Hepatocyte (in vitro differentiated cells): ENCODE measurements at regions not wholly inside any gene's neighbourhood (a gene's known extent, or its start where the extent isn't known, plus 50 kb on each side); places are given as distances from the start of the nearest gene placed in this dataset.

Experiments used
- DNase-seq: peaks from one replicate; pipeline ENCODE4 v3.0.0-alpha.2; 2016; ENCODE audit warnings: low spot score
- H2AFZ ChIP-seq: fragments of 200-600 bp; sonication (generic); 2 replicates; pipeline ENCODE4 v1.6.0; 2016; ENCODE audit warnings: antibody characterized with exemption, mild to moderate bottlenecking
- H3K27ac ChIP-seq: fragments of 200-600 bp; sonication (generic); 2 replicates; pipeline ENCODE4 v1.5.1; 2016; ENCODE audit warnings: mild to moderate bottlenecking
- H3K27me3 ChIP-seq: fragments of 200-600 bp; sonication (generic); 2 replicates; pipeline ENCODE4 v1.6.1; 2016
- H3K36me3 ChIP-seq: fragments of 200-600 bp; sonication (generic); replicated peaks from 2 replicates; pipeline ENCODE4 v1.5.1; 2016; ENCODE audit warnings: low read depth; ENCODE audit not compliant: insufficient read depth
- H3K4me1 ChIP-seq: fragments of 200-600 bp; sonication (generic); 2 replicates; pipeline ENCODE4 v1.5.1; 2016; ENCODE audit warnings: mild to moderate bottlenecking, moderate library complexity; ENCODE audit not compliant: insufficient read depth
- H3K4me2 ChIP-seq: fragments of 200-600 bp; sonication (generic); 2 replicates; pipeline ENCODE4 v1.6.0; 2016
- H3K4me3 ChIP-seq: fragments of 200-600 bp; sonication (generic); 2 replicates; pipeline ENCODE4 v1.5.1; 2016; ENCODE audit warnings: mild to moderate bottlenecking
- H3K79me2 ChIP-seq: fragments of 200-600 bp; sonication (generic); 2 replicates; pipeline ENCODE4 v1.6.0; 2017; ENCODE audit warnings: mild to moderate bottlenecking
- H3K9me2 ChIP-seq: fragments of 200-600 bp; sonication (generic); replicated peaks from 2 replicates; pipeline ENCODE4 v1.6.0; 2017; ENCODE audit warnings: mild to moderate bottlenecking; ENCODE audit not compliant: insufficient read depth
- H3K9me3 ChIP-seq: fragments of 200-600 bp; sonication (generic); 2 replicates; pipeline ENCODE4 v1.5.1; 2016; ENCODE audit warnings: low read depth, mild to moderate bottlenecking
- H4K20me1 ChIP-seq: fragments of 200-600 bp; sonication (generic); 2 replicates; pipeline ENCODE4 v1.6.0; 2016; ENCODE audit warnings: mild to moderate bottlenecking; ENCODE audit not compliant: insufficient read depth, poor library complexity, severe bottlenecking
- CTCF ChIP-seq: fragments of 200-600 bp; sonication (generic); IDR thresholded peaks from 2 replicates; pipeline ENCODE4 v1.5.1; 2016; ENCODE audit warnings: antibody characterized with exemption, mild to moderate bottlenecking; ENCODE audit not compliant: poor library complexity
- EZH2 ChIP-seq: fragments of 200-600 bp; sonication (generic); IDR thresholded peaks from 2 replicates; pipeline ENCODE4 v1.6.1; 2016; ENCODE audit warnings: antibody characterized with exemption, mild to moderate bottlenecking, borderline replicate concordance
- EZH2phosphoT487 ChIP-seq: fragments of 200-600 bp; sonication (generic); IDR thresholded peaks from one replicate; pipeline ENCODE4 v1.6.1; 2018; ENCODE audit warnings: antibody characterized with exemption, mild to moderate bottlenecking, low read depth, moderate library complexity; ENCODE audit not compliant: unreplicated experiment, severe bottlenecking
- WGBS: methylation state at CpG from one replicate; pipeline ENCODE4 v1.1.6; 2016; ENCODE audit warnings: low lambda C conversion rate; ENCODE audit errors: missing lambda C conversion rate; 5-methylcytosine and 5-hydroxymethylcytosine counted together

GRCh38 chr9:120066315-120066714 is 513.7 kb downstream of the CDK5RAP2 start:
- 84% methylated on average over 3 of the region's 3 CpGs for WGBS

GRCh38 chr9:120065151-120065550 is 514.8 kb downstream of the CDK5RAP2 start:
- Histone ChIP-seq H3K36me3 (no peaks in the 10 kb centered on the region), H3K27ac (no peak overlapping the region), H4K20me1 (no peaks in the 10 kb centered on the region), H3K79me2 (no peaks in the 10 kb centered on the region), H3K4me1 (no peaks in the 10 kb centered on the region), H3K4me3 (no peak overlapping the region), H3K4me2 (no peak overlapping the region), H3K9me3 (no peaks in the 10 kb centered on the region), H3K27me3 (no peaks in the 10 kb centered on the region), H3K9me2 (no peaks in the 10 kb centered on the region), H2AFZ (no peak overlapping the region)
- 67% methylated on average over 4 of the region's 4 CpGs for WGBS
- no peak for TF ChIP-seq EZH2phosphoT487
- no peak for TF ChIP-seq CTCF
- no peak for TF ChIP-seq EZH2
- DNase-seq: no peak

More at GRCh38 chr9:120066315-120066714, 513.7 kb downstream of the CDK5RAP2 start:
- TF ChIP-seq EZH2 (no peak), CTCF (no peak), EZH2phosphoT487 (no peak)
- Histone ChIP-seq H3K9me3 (no peaks in the 10 kb centered on the region), H3K9me2 (no peaks in the 10 kb centered on the region), H3K4me1 (no peaks in the 10 kb centered on the region), H3K79me2 (no peaks in the 10 kb centered on the region), H3K27me3 (no peaks in the 10 kb centered on the region), H3K4me3 (no peak overlapping the region), H3K4me2 (no peak overlapping the region), H4K20me1 (no peaks in the 10 kb centered on the region), H2AFZ (no peak overlapping the region), H3K27ac (no peak overlapping the region), H3K36me3 (no peaks in the 10 kb centered on the region)
- DNase-seq: no peak

- Histone ChIP-seq H3K27me3 (no peaks in the 10 kb centered on the region), H3K4me2 (no peak overlapping the region), H2AFZ (no peak overlapping the region), H3K27ac (no peak overlapping the region), H3K9me3 (no peaks in the 10 kb centered on the region), H3K36me3 (no peaks in the 10 kb centered on the region), H3K79me2 (no peaks in the 10 kb centered on the region), H3K4me1 (no peaks in the 10 kb centered on the region), H4K20me1 (no peaks in the 10 kb centered on the region), H3K9me2 (no peaks in the 10 kb centered on the region), H3K4me3 (no peak overlapping the region)
- TF ChIP-seq CTCF (no peak), EZH2phosphoT487 (no peak)
- DNase-seq: no peak
- WGBS: 84% methylated on average over 9 of the region's 9 CpGs
These were observed 535.0 kb downstream of the CDK5RAP2 start for GRCh38 chr9:120045011-120045410.

GRCh38 chr9:120043448-120043847 is 536.5 kb downstream of the CDK5RAP2 start:
- Histone ChIP-seq H3K9me3 (no peaks in the 10 kb centered on the region), H3K27me3 (no peaks in the 10 kb centered on the region), H3K27ac (no peak overlapping the region), H3K4me2 (no peak overlapping the region), H3K4me1 (no peaks in the 10 kb centered on the region), H3K79me2 (no peaks in the 10 kb centered on the region), H3K9me2 (no peaks in the 10 kb centered on the region), H3K4me3 (no peak overlapping the region), H2AFZ (no peak overlapping the region), H4K20me1 (no peaks in the 10 kb centered on the region), H3K36me3 (no peaks in the 10 kb centered on the region)
- 80% methylated on average over 7 of the region's 7 CpGs for WGBS
- TF ChIP-seq CTCF (no peak), EZH2 (no peak), EZH2phosphoT487 (no peak)
- DNase-seq: no peak
